ENCODE measurements at regions not wholly inside any gene's neighbourhood (a gene's known extent, or its start where the extent isn't known, plus 50 kb on each side); places are given as distances from the start of the nearest gene placed in this dataset.

GRCh38 chr15:100728371-100729201, 126.2 kb downstream of the ASB7 start:
- 68 to 73% methylated on average over 17 of the region's 17 CpGs for WGBS, 2 donors
- no peaks in the 10 kb centered on the region for H3K9me3 ChIP-seq
- no peaks in the 10 kb centered on the region for H3K36me3 ChIP-seq
- intact Hi-C loops (cut with DNase I), result no loop called here
- H3K27me3 ChIP-seq, result no peaks in the 10 kb centered on the region
- no peak overlapping the region for H3K27ac ChIP-seq
- no peak for TF ChIP-seq EP300 (IDR thresholded peaks at IDR 0.05)
- TF ChIP-seq POLR2A (IDR thresholded peaks at IDR 0.05), result no peak
- no peak for TF ChIP-seq CTCF (IDR thresholded peaks at IDR 0.05)
- TF ChIP-seq POLR2AphosphoS5 (IDR thresholded peaks at IDR 0.05), result no peak
- no peak for DNase-seq
- H3K4me3 ChIP-seq, result no peak overlapping the region
- H3K4me1 ChIP-seq, result peaks cover 0 to 31% (median 17%) of the 10 kb centered on the region in 4 donors

DNA sequence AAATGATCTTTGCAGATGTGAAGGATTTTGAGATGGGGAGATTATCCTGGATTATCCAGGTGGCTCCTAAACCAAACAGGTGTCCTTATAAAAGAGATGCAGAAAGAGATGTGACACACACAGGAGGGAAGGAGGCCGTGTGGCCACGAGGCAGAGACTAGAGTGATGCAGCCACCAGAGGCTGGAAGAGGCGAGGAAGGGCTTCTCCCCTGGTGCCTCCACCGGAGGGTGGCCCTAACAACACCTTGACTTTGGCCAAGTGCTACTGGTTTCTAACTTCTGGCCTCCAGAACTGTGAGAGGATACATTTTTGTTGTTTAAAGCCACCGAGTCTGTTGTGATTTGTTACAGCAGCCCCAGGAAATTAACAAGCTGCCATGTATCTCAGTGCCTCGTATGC, 127.1 kb downstream of the ASB7 start:
- Histone ChIP-seq H3K9me3 (no peaks in the 10 kb centered on the region), H3K36me3 (no peaks in the 10 kb centered on the region), H3K4me3 (no peak overlapping the region), H3K27ac (no peak overlapping the region), H3K4me1 (peaks cover 0 to 32% (median 17%) of the 10 kb centered on the region in 4 donors), H3K27me3 (no peaks in the 10 kb centered on the region)
- no peak for TF ChIP-seq POLR2AphosphoS5 (IDR thresholded peaks at IDR 0.05)
- no peak for TF ChIP-seq EP300 (IDR thresholded peaks at IDR 0.05)
- TF ChIP-seq POLR2A (IDR thresholded peaks at IDR 0.05), result no peak
- TF ChIP-seq CTCF (IDR thresholded peaks at IDR 0.05), result no peak
- WGBS, 2 donors, result 74 to 84% methylated on average over 6 of the region's 6 CpGs
- intact Hi-C loops (cut with DNase I), result no loop called here
- no peak for DNase-seq

- Histone ChIP-seq H3K4me3 (no peak overlapping the region), H3K27ac (no peak overlapping the region), H3K36me3 (no peaks in the 10 kb centered on the region), H3K27me3 (no peaks in the 10 kb centered on the region), H3K9me3 (no peaks in the 10 kb centered on the region), H3K4me1 (peaks cover 0 to 32% (median 17%) of the 10 kb centered on the region in 4 donors)
- no peak for DNase-seq
- WGBS, 2 donors, result 74 to 91% methylated on average over 7 of the region's 7 CpGs
- intact Hi-C loops (cut with DNase I), result no loop called here
- no peak for TF ChIP-seq POLR2AphosphoS5 (IDR thresholded peaks at IDR 0.05)
- no peak for TF ChIP-seq POLR2A (IDR thresholded peaks at IDR 0.05)
- TF ChIP-seq CTCF (IDR thresholded peaks at IDR 0.05), result no peak
- no peak for TF ChIP-seq EP300 (IDR thresholded peaks at IDR 0.05)
These were observed 127.7 kb downstream of the ASB7 start for GRCh38 chr15:100730129-100730528.

DNA sequence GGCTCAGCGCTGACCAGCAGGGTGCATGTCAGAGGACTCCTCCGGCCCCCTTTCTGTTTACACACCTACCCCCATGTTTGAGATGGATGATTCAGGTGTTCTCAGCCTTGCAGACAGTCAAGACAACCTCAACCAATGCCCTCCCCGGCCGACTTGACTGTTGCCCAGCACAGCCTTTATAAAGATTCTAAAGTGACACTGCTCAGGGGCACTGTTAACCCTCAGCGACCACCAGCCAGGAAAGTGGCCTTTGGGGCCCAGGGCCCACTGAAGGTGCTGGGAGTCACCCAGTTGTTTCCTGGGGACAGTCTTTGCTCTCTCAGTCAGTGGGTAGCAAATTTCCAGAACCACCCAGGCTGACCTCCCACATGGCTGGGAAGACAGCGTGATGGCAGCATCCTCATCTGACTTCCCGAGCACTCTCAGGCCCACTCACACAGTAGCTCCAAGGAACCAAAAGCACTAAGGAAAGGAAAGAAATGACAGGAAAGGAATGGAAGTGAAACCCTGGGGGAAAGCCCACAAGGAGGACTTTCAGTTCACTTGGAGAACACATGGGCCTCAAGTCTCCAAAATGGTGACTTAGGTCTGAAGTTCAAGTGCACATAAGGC, 128.4 kb downstream of the ASB7 start:
- WGBS, 2 donors, result 91 to 92% methylated on average over 7 of the region's 7 CpGs
- Histone ChIP-seq H3K27ac (no peak overlapping the region), H3K4me3 (no peak overlapping the region), H3K36me3 (no peaks in the 10 kb centered on the region), H3K4me1 (peaks cover 0 to 26% (median 17%) of the 10 kb centered on the region in 4 donors), H3K9me3 (no peaks in the 10 kb centered on the region), H3K27me3 (no peaks in the 10 kb centered on the region)
- no peak for DNase-seq
- no peak for TF ChIP-seq EP300 (IDR thresholded peaks at IDR 0.05)
- TF ChIP-seq POLR2AphosphoS5 (IDR thresholded peaks at IDR 0.05), result no peak
- no peak for TF ChIP-seq POLR2A (IDR thresholded peaks at IDR 0.05)
- no peak for TF ChIP-seq CTCF (IDR thresholded peaks at IDR 0.05)
- intact Hi-C loops (cut with DNase I), result no loop called here

Data from sigmoid colon (tissue), 6 donors.